ENCODE measurements at regions not wholly inside any gene's neighbourhood (a gene's known extent, or its start where the extent isn't known, plus 50 kb on each side); places are given as distances from the start of the nearest gene placed in this dataset.

- Histone ChIP-seq H3K27ac (ENCODE audit: low read length) (no peak overlapping the region), H3K36me3 (ENCODE audit: insufficient read depth, low read depth, low read length) (no peaks in the 10 kb centered on the region), H3K4me3 (ENCODE audit: low read length) (no peak overlapping the region), H3K9me3 (ENCODE audit: insufficient read depth, low read depth, low read length) (no peaks in the 10 kb centered on the region), H3K9ac (ENCODE audit: low read depth, low read length) (no peak overlapping the region), H3K4me1 (ENCODE audit: insufficient read depth, low read length) (no peaks in the 10 kb centered on the region), H3K27me3 (ENCODE audit: insufficient read depth, low read length) (no peaks in the 10 kb centered on the region)
Measured at GRCh38 chr1:30515755-30516484, 207.5 kb downstream of the MATN1 start.

- H3K27me3 ChIP-seq (ENCODE audit: insufficient read depth, low read length): no peaks in the 10 kb centered on the region
- no peaks in the 10 kb centered on the region for H3K9me3 ChIP-seq (ENCODE audit: insufficient read depth, low read depth, low read length)
- no peak overlapping the region for H3K27ac ChIP-seq (ENCODE audit: low read length)
- no peak overlapping the region for H3K4me3 ChIP-seq (ENCODE audit: low read length)
- no peaks in the 10 kb centered on the region for H3K36me3 ChIP-seq (ENCODE audit: insufficient read depth, low read depth, low read length)
- no peaks in the 10 kb centered on the region for H3K4me1 ChIP-seq (ENCODE audit: insufficient read depth, low read length)
- no peak overlapping the region for H3K9ac ChIP-seq (ENCODE audit: low read depth, low read length)
Measured at GRCh38 chr1:30514945-30515344, 208.4 kb downstream of the MATN1 start.

- H3K4me1 ChIP-seq (ENCODE audit: insufficient read depth, low read length): no peaks in the 10 kb centered on the region
- H3K27ac ChIP-seq (ENCODE audit: low read length): no peak overlapping the region
- no peaks in the 10 kb centered on the region for H3K36me3 ChIP-seq (ENCODE audit: insufficient read depth, low read depth, low read length)
- no peaks in the 10 kb centered on the region for H3K27me3 ChIP-seq (ENCODE audit: insufficient read depth, low read length)
- no peak overlapping the region for H3K9ac ChIP-seq (ENCODE audit: low read depth, low read length)
- H3K9me3 ChIP-seq (ENCODE audit: insufficient read depth, low read depth, low read length): no peaks in the 10 kb centered on the region
- H3K4me3 ChIP-seq (ENCODE audit: low read length): no peak overlapping the region
Measured at GRCh38 chr1:30514137-30514654, 209.2 kb downstream of the MATN1 start.

- Histone ChIP-seq H3K27me3 (ENCODE audit: insufficient read depth, low read length) (no peaks in the 10 kb centered on the region), H3K9ac (ENCODE audit: low read depth, low read length) (no peak overlapping the region), H3K4me1 (ENCODE audit: insufficient read depth, low read length) (no peaks in the 10 kb centered on the region), H3K27ac (ENCODE audit: low read length) (no peak overlapping the region), H3K36me3 (ENCODE audit: insufficient read depth, low read depth, low read length) (no peaks in the 10 kb centered on the region), H3K9me3 (ENCODE audit: insufficient read depth, low read depth, low read length) (no peaks in the 10 kb centered on the region), H3K4me3 (ENCODE audit: low read length) (no peak overlapping the region)
Measured at GRCh38 chr1:30513396-30514136, 209.8 kb downstream of the MATN1 start.

- Histone ChIP-seq H3K36me3 (ENCODE audit: insufficient read depth, low read depth, low read length) (no peaks in the 10 kb centered on the region), H3K27me3 (ENCODE audit: insufficient read depth, low read length) (no peaks in the 10 kb centered on the region), H3K9me3 (ENCODE audit: insufficient read depth, low read depth, low read length) (no peaks in the 10 kb centered on the region), H3K4me3 (ENCODE audit: low read length) (no peak overlapping the region), H3K9ac (ENCODE audit: low read depth, low read length) (no peak overlapping the region), H3K4me1 (ENCODE audit: insufficient read depth, low read length) (no peaks in the 10 kb centered on the region), H3K27ac (ENCODE audit: low read length) (no peak overlapping the region)
Measured at GRCh38 chr1:30512914-30513265, 210.5 kb downstream of the MATN1 start.

- no peaks in the 10 kb centered on the region for H3K9me3 ChIP-seq (ENCODE audit: insufficient read depth, low read depth, low read length)
- no peaks in the 10 kb centered on the region for H3K36me3 ChIP-seq (ENCODE audit: insufficient read depth, low read depth, low read length)
- H3K4me3 ChIP-seq (ENCODE audit: low read length): no peak overlapping the region
- H3K27ac ChIP-seq (ENCODE audit: low read length): no peak overlapping the region
- H3K27me3 ChIP-seq (ENCODE audit: insufficient read depth, low read length): no peaks in the 10 kb centered on the region
- H3K9ac ChIP-seq (ENCODE audit: low read depth, low read length): no peak overlapping the region
- no peaks in the 10 kb centered on the region for H3K4me1 ChIP-seq (ENCODE audit: insufficient read depth, low read length)
Measured at GRCh38 chr1:30511991-30512913, 211.1 kb downstream of the MATN1 start.

GRCh38 chr1:30511563-30511962 lies 211.8 kb downstream of the MATN1 start:
- Histone ChIP-seq H3K27me3 (ENCODE audit: insufficient read depth, low read length) (no peaks in the 10 kb centered on the region), H3K27ac (ENCODE audit: low read length) (no peak overlapping the region), H3K9me3 (ENCODE audit: insufficient read depth, low read depth, low read length) (no peaks in the 10 kb centered on the region)

GRCh38 chr1:30511106-30511505 lies 212.3 kb downstream of the MATN1 start:
- Histone ChIP-seq H3K27me3 (ENCODE audit: insufficient read depth, low read length) (no peaks in the 10 kb centered on the region), H3K4me3 (ENCODE audit: low read length) (no peak overlapping the region), H3K9ac (ENCODE audit: low read depth, low read length) (no peak overlapping the region), H3K9me3 (ENCODE audit: insufficient read depth, low read depth, low read length) (no peaks in the 10 kb centered on the region), H3K27ac (ENCODE audit: low read length) (no peak overlapping the region), H3K4me1 (ENCODE audit: insufficient read depth, low read length) (no peaks in the 10 kb centered on the region), H3K36me3 (ENCODE audit: insufficient read depth, low read depth, low read length) (no peaks in the 10 kb centered on the region)

More at GRCh38 chr1:30511563-30511962, 211.8 kb downstream of the MATN1 start:
- H3K4me3 ChIP-seq (ENCODE audit: low read length): no peak overlapping the region
- H3K4me1 ChIP-seq (ENCODE audit: insufficient read depth, low read length): no peaks in the 10 kb centered on the region
- H3K9ac ChIP-seq (ENCODE audit: low read depth, low read length): no peak overlapping the region
- H3K36me3 ChIP-seq (ENCODE audit: insufficient read depth, low read depth, low read length): no peaks in the 10 kb centered on the region

- Histone ChIP-seq H3K27me3 (ENCODE audit: insufficient read depth, low read length) (no peaks in the 10 kb centered on the region), H3K4me3 (ENCODE audit: low read length) (no peak overlapping the region), H3K9me3 (ENCODE audit: insufficient read depth, low read depth, low read length) (no peaks in the 10 kb centered on the region), H3K36me3 (ENCODE audit: insufficient read depth, low read depth, low read length) (no peaks in the 10 kb centered on the region), H3K4me1 (ENCODE audit: insufficient read depth, low read length) (no peaks in the 10 kb centered on the region), H3K27ac (ENCODE audit: low read length) (no peak overlapping the region), H3K9ac (ENCODE audit: low read depth, low read length) (no peak overlapping the region)
Measured at GRCh38 chr1:30509670-30510069, 213.7 kb downstream of the MATN1 start.

- Histone ChIP-seq H3K4me3 (ENCODE audit: low read length) (no peak overlapping the region), H3K27me3 (ENCODE audit: insufficient read depth, low read length) (no peaks in the 10 kb centered on the region), H3K36me3 (ENCODE audit: insufficient read depth, low read depth, low read length) (no peaks in the 10 kb centered on the region), H3K27ac (ENCODE audit: low read length) (no peak overlapping the region), H3K4me1 (ENCODE audit: insufficient read depth, low read length) (no peaks in the 10 kb centered on the region), H3K9ac (ENCODE audit: low read depth, low read length) (no peak overlapping the region), H3K9me3 (ENCODE audit: insufficient read depth, low read depth, low read length) (no peaks in the 10 kb centered on the region)
Measured at GRCh38 chr1:30508611-30509010, 214.8 kb downstream of the MATN1 start.

GRCh38 chr1:30508175-30508448 lies 215.3 kb downstream of the MATN1 start:
- H3K27me3 ChIP-seq (ENCODE audit: insufficient read depth, low read length): no peaks in the 10 kb centered on the region

More at GRCh38 chr1:30508175-30508448, 215.3 kb downstream of the MATN1 start:
- Histone ChIP-seq H3K4me3 (ENCODE audit: low read length) (no peak overlapping the region), H3K9ac (ENCODE audit: low read depth, low read length) (no peak overlapping the region), H3K27ac (ENCODE audit: low read length) (no peak overlapping the region), H3K36me3 (ENCODE audit: insufficient read depth, low read depth, low read length) (no peaks in the 10 kb centered on the region), H3K9me3 (ENCODE audit: insufficient read depth, low read depth, low read length) (no peaks in the 10 kb centered on the region), H3K4me1 (ENCODE audit: insufficient read depth, low read length) (no peaks in the 10 kb centered on the region)
